Cardiac fibroblast (primary cell): ENCODE measurements at regions not wholly inside any gene's neighbourhood (a gene's known extent, or its start where the extent isn't known, plus 50 kb on each side); places are given as distances from the start of the nearest gene placed in this dataset.
A peak's percentile ranks its signal among the peaks of the same experiment; 100 is the strongest.

Experiments
- DNase-seq, 2 donors: peaks; one replicate each; pipeline versions ENCODE4 v3.0.0 to v3.0.0-alpha.2; 2010; ENCODE audit warnings: low read depth in 2 of 2
- H3K4me3 ChIP-seq, 2 donors: replicated peaks in 1 of 2; 1 replicate in 1 of 2; 2 replicates in 1 of 2; pipeline ENCODE4 v1.5.1; 2011; ENCODE audit warnings: low read depth in 2 of 2, low read length in 2 of 2, mild to moderate bottlenecking in 2 of 2, moderate library complexity in 1 of 2
- CTCF ChIP-seq: IDR thresholded peaks from one replicate; pipeline ENCODE4 v1.5.1; 2011; ENCODE audit warnings: low read depth, mild to moderate bottlenecking, low read length, inconsistent platforms

DNA sequence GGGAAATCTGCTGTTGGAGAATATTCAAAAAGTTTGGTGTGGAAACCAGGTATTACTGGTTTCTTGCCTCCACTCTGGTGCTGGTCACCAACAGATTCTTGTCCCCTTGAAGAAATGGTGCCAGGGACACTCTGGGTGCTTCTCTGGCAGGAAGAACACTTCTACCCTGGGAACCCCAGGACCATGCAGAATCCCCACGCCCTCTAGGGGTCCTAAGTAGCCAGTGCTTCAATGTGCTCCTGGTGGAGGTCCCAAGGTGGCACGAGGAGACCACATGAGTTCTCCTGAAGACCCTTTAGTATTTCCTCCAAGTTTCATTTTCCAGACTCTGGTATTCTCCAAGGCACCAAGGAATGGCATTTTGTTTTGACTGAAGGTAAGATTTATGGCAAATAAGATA is 380.6 kb downstream of the TSN start:
- DNase-seq, result peak; percentile 18 to 55
- H3K4me3 ChIP-seq, result no peak overlapping the region
- peak; percentile 81 for TF ChIP-seq CTCF

DNA sequence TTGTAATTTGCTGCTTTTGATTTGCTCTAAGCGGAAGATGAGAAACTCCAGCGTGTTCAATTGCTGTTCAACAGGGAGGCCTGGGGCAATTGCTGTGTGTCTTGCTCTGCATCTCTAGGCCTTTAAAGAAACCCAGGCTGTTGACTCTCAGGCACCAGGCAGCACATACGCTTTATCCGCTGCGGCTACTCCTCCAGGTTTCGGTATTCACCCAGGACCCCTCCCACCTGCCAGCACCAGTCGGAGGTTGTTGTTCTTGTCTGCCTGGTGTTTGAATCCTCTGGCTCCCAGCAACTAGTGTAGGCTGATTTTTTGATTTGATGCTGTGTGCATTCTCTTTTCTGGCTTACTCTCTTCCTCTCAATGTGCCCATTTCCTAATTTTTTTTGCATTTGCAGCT is 383.1 kb downstream of the TSN start:
- no peak for DNase-seq
- H3K4me3 ChIP-seq, result no peak overlapping the region
- TF ChIP-seq CTCF, result no peak

GRCh38 chr2:122139739-122140420 is 384.4 kb downstream of the TSN start:
- no peak for DNase-seq
- H3K4me3 ChIP-seq, result no peak overlapping the region
- TF ChIP-seq CTCF, result no peak

- H3K4me3 ChIP-seq, result no peak overlapping the region
- DNase-seq, result no peak
- TF ChIP-seq CTCF, result no peak
Measured at GRCh38 chr2:122144884-122145283, 389.4 kb downstream of the TSN start.

GRCh38 chr2:122145856-122146255 is 390.4 kb downstream of the TSN start:
- H3K4me3 ChIP-seq, result no peak overlapping the region
- TF ChIP-seq CTCF, result no peak
- DNase-seq, result no peak

GRCh38 chr2:122148128-122148767 is 392.8 kb downstream of the TSN start:
- TF ChIP-seq CTCF, result no peak
- H3K4me3 ChIP-seq, result no peak overlapping the region
- DNase-seq, result no peak
